Upper lobe of left lung (tissue), 4 donors: ENCODE measurements at regions not wholly inside any gene's neighbourhood (a gene's known extent, or its start where the extent isn't known, plus 50 kb on each side); places are given as distances from the start of the nearest gene placed in this dataset.

Source experiments
- CTCF ChIP-seq, 6 experiments: fragments of 450-650 bp in 4 of 6; fragments of 200-600 bp in 2 of 6; sonication (generic) in 2 of 6; IDR thresholded peaks; one replicate each; pipeline ENCODE4 v1.5.1; 2016 to 2019; ENCODE audit warnings: antibody characterized with exemption in 6 of 6
- POLR2A ChIP-seq, 4 donors: fragments of 450-650 bp; IDR thresholded peaks; one replicate each; pipeline ENCODE4 v1.5.1; 2016 to 2017; ENCODE audit warnings: antibody characterized with exemption in 4 of 4, mild to moderate bottlenecking in 2 of 4

GRCh38 chr5:114243281-114243971 lies 118.4 kb upstream of the KCNN2 start:
- TF ChIP-seq CTCF (IDR thresholded peaks at IDR 0.05) (no peak), POLR2A (IDR thresholded peaks at IDR 0.05) (no peak)
